Activated CD4-positive, alpha-beta memory T cell treated with anti-CD3 and anti-CD28 coated beads for 36 hours (primary cell): ENCODE measurements at regions not wholly inside any gene's neighbourhood (a gene's known extent, or its start where the extent isn't known, plus 50 kb on each side); places are given as distances from the start of the nearest gene placed in this dataset.
A peak's percentile ranks its signal among the peaks of the same experiment; 100 is the strongest.

Experiments used
- CTCF ChIA-PET: fragments of 350-600 bp; sonication (Branson Sonifier 250); formaldehyde crosslinking; loops from one replicate; lab custom pipeline; 2021; ENCODE audit warnings: antibody characterized with exemption, inconsistent platforms; lab: Charles Lee
- POLR2A ChIA-PET: fragments of 350-600 bp; sonication (Branson Sonifier 250); formaldehyde crosslinking; loops from one replicate; lab custom pipeline; 2021; ENCODE audit warnings: antibody characterized with exemption; lab: Charles Lee
- DNase-seq: peaks from one replicate; pipeline ENCODE4 v3.0.0-alpha.2; 2020
- H3K27ac Mint-ChIP-seq: one replicate; pipeline ENCODE4 v1.8.0; 2021; ENCODE audit warnings: mixed read lengths
- H3K27me3 Mint-ChIP-seq: one replicate; pipeline ENCODE4 v1.8.0; 2021; ENCODE audit warnings: mixed read lengths
- H3K36me3 Mint-ChIP-seq: one replicate; pipeline ENCODE4 v1.8.0; 2021; ENCODE audit warnings: mixed read lengths
- H3K4me1 Mint-ChIP-seq: one replicate; pipeline ENCODE4 v1.8.0; 2021; ENCODE audit warnings: low read depth, mixed read lengths
- H3K4me3 Mint-ChIP-seq: one replicate; pipeline ENCODE4 v1.8.0; 2021; ENCODE audit warnings: mild to moderate bottlenecking, mixed read lengths
- H3K9me3 Mint-ChIP-seq: one replicate; pipeline ENCODE4 v1.8.0; 2021; ENCODE audit warnings: mixed read lengths
- intact Hi-C: fragments of 100-400 bp; cut with micrococcal nuclease; formaldehyde crosslinking; loops from one replicate; pipeline ENCODE4 v1.15.1; 2023

GRCh38 chr9:87113874-87114273 lies 166.6 kb upstream of the GAS1 start:
- intact Hi-C loops, result no loop called here
- no peak for DNase-seq
- no peaks in the 10 kb centered on the region for H3K4me1 Mint-ChIP-seq
- H3K9me3 Mint-ChIP-seq, result no peaks in the 10 kb centered on the region
- ChIA-PET CTCF (no interaction called here), POLR2A (no interaction called here)
- H3K36me3 Mint-ChIP-seq, result no peaks in the 10 kb centered on the region
- no peak overlapping the region for H3K4me3 Mint-ChIP-seq
- no peak overlapping the region for H3K27ac Mint-ChIP-seq
- H3K27me3 Mint-ChIP-seq, result peaks cover 6% of the 10 kb centered on the region

GRCh38 chr9:87115785-87116184 lies 168.5 kb upstream of the GAS1 start:
- H3K4me3 Mint-ChIP-seq, result no peak overlapping the region
- no peaks in the 10 kb centered on the region for H3K36me3 Mint-ChIP-seq
- no peaks in the 10 kb centered on the region for H3K4me1 Mint-ChIP-seq
- peaks cover 4% of the 10 kb centered on the region for H3K27me3 Mint-ChIP-seq
- H3K9me3 Mint-ChIP-seq, result no peaks in the 10 kb centered on the region
- ChIA-PET POLR2A (no interaction called here), CTCF (no interaction called here)
- H3K27ac Mint-ChIP-seq, result no peak overlapping the region
- intact Hi-C loops, result no loop called here
- DNase-seq, result no peak

DNA sequence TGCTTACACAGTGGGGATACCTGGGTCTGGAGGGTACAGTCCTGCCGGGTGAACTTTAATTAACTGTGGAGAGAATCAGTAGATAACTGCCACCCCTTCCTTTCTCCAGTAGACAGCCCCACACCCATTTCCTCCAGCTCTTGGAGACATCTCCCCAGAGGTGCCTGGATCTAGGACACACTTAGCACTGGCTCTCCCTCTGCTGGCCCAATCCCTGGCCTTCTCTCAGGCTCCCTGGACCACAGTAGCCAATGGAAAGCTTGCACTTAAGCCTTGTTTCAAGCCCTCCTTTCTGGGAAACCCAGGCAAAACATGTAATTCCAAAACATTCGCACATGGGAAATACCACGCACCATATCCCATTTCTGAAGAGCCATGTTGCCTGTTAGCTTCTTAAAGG lies 169.2 kb upstream of the GAS1 start:
- no peak overlapping the region for H3K27ac Mint-ChIP-seq
- peaks cover 4% of the 10 kb centered on the region for H3K27me3 Mint-ChIP-seq
- ChIA-PET CTCF (no interaction called here), POLR2A (no interaction called here)
- H3K4me3 Mint-ChIP-seq, result no peak overlapping the region
- no peaks in the 10 kb centered on the region for H3K36me3 Mint-ChIP-seq
- DNase-seq, result no peak
- no peaks in the 10 kb centered on the region for H3K9me3 Mint-ChIP-seq
- intact Hi-C loops, result no loop called here
- no peaks in the 10 kb centered on the region for H3K4me1 Mint-ChIP-seq

- H3K4me3 Mint-ChIP-seq, result no peak overlapping the region
- H3K4me1 Mint-ChIP-seq, result peaks cover 6% of the 10 kb centered on the region
- no peak for DNase-seq
- no peaks in the 10 kb centered on the region for H3K9me3 Mint-ChIP-seq
- H3K36me3 Mint-ChIP-seq, result no peaks in the 10 kb centered on the region
- intact Hi-C loops, result no loop called here
- ChIA-PET POLR2A (no interaction called here), CTCF (no interaction called here)
- no peak overlapping the region for H3K27ac Mint-ChIP-seq
- H3K27me3 Mint-ChIP-seq, result no peaks in the 10 kb centered on the region
Measured at GRCh38 chr9:87118594-87118993, 171.3 kb upstream of the GAS1 start.

DNA sequence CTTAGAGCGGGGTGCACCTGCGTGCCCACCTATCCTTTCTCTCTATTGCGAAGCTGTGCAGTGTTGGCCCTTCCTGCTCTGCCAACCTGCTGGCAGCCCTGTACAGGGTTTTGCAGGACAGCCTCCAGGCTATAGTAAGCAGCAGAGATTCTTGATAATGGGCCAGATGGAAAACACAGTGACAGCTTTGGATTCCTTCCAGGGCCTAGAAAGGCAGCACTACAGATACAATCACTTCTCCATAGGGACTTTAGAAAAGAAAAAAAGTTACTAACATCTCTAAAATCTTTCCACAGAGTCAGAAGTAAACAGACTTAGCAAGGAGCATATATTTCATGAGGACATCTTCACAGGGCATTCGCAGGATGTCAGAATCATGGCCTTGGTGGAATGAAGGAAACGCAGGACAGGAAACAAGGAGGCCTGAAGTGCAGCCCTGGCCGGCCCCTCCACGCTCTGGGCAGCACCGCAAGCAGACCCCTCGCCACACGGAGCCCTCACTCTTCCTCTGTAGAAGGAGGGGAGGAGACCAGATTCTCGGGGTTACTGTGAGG lies 172.1 kb upstream of the GAS1 start:
- no peaks in the 10 kb centered on the region for H3K36me3 Mint-ChIP-seq
- CTCF ChIA-PET, result no interaction called here

DNA sequence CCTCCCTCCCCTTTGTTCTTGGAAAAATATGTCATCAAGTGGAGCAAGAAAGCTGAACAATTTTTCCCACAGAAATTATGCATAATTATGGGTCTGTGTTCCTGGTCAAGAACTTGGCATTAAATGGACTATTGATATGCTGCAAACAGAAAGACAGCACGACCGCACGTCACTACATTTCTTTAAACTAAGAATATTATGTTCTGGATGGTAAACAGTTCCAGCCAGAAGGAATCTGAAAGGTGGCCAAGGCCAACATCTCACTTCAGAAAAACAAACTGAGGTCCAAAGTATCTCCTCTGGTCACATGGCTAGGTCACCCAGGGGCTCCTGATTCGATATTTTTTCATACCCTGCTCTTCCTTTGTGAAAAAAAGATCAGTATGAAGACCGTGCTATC lies 173.3 kb upstream of the GAS1 start:
- DNase-seq, result no peak
- Mint-ChIP-seq H3K27me3 (peaks cover 7% of the 10 kb centered on the region), H3K4me3 (no peak overlapping the region), H3K36me3 (no peaks in the 10 kb centered on the region), H3K27ac (no peak overlapping the region), H3K9me3 (no peaks in the 10 kb centered on the region), H3K4me1 (peaks cover 6% of the 10 kb centered on the region)
- intact Hi-C loops, result no loop called here
- ChIA-PET POLR2A (no interaction called here), CTCF (no interaction called here)

More for the DNA sequence above, 172.1 kb upstream of the GAS1 start:
- POLR2A ChIA-PET, result no interaction called here
- Mint-ChIP-seq H3K9me3 (no peaks in the 10 kb centered on the region), H3K27me3 (no peaks in the 10 kb centered on the region), H3K4me3 (no peak overlapping the region), H3K4me1 (peaks cover 6% of the 10 kb centered on the region), H3K27ac (no peak overlapping the region)
- no peak for DNase-seq
- intact Hi-C loops, result no loop called here

GRCh38 chr9:87122947-87123685 lies 175.8 kb upstream of the GAS1 start:
- intact Hi-C loops, result no loop called here
- Mint-ChIP-seq H3K4me3 (no peak overlapping the region), H3K4me1 (peaks cover 6% of the 10 kb centered on the region), H3K9me3 (no peaks in the 10 kb centered on the region), H3K27ac (no peak overlapping the region), H3K36me3 (no peaks in the 10 kb centered on the region), H3K27me3 (peaks cover 11% of the 10 kb centered on the region)
- ChIA-PET POLR2A (no interaction called here), CTCF (no interaction called here)
- peak; percentile 11 for DNase-seq

DNA sequence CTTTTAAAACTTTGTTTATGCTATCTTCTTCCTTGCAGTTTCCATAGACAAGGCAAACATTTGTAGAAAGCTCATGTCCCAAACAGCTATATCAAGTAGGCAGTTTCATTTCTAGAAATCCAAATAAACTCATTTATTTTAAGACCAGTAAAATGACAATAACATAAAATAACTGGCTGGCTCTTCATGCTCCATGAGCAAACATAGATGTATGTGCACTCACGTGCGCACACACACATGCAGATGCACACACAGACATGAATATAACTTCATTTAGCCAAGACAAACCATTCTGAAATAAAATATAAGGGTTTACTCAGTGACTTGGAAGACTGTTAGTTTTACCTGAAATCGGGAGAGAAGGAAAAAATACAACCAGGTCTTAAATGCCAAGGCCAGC lies 176.5 kb upstream of the GAS1 start:
- POLR2A ChIA-PET, result no interaction called here
- Mint-ChIP-seq H3K27me3 (peaks cover 14% of the 10 kb centered on the region), H3K9me3 (no peaks in the 10 kb centered on the region), H3K4me1 (peaks cover 6% of the 10 kb centered on the region), H3K4me3 (no peak overlapping the region), H3K36me3 (no peaks in the 10 kb centered on the region), H3K27ac (no peak overlapping the region)
- CTCF ChIA-PET, result no interaction called here
- intact Hi-C loops, result no loop called here
- no peak for DNase-seq

- Mint-ChIP-seq H3K4me1 (peaks cover 6% of the 10 kb centered on the region), H3K4me3 (no peak overlapping the region), H3K27me3 (peaks cover 14% of the 10 kb centered on the region), H3K9me3 (no peaks in the 10 kb centered on the region), H3K27ac (no peak overlapping the region), H3K36me3 (no peaks in the 10 kb centered on the region)
- CTCF ChIA-PET, result no interaction called here
- intact Hi-C loops, result no loop called here
- no peak for DNase-seq
- POLR2A ChIA-PET, result no interaction called here
Measured at GRCh38 chr9:87125819-87126218, 178.5 kb upstream of the GAS1 start.

- intact Hi-C loops, result no loop called here
- H3K4me3 Mint-ChIP-seq, result no peak overlapping the region
- CTCF ChIA-PET, result no interaction called here
- peaks cover 14% of the 10 kb centered on the region for H3K27me3 Mint-ChIP-seq
- H3K4me1 Mint-ChIP-seq, result peaks cover 6% of the 10 kb centered on the region
- DNase-seq, result no peak
- POLR2A ChIA-PET, result no interaction called here
- peaks cover 5% of the 10 kb centered on the region for H3K9me3 Mint-ChIP-seq
- no peak overlapping the region for H3K27ac Mint-ChIP-seq
- no peaks in the 10 kb centered on the region for H3K36me3 Mint-ChIP-seq
Measured at GRCh38 chr9:87127543-87127942, 180.2 kb upstream of the GAS1 start.

DNA sequence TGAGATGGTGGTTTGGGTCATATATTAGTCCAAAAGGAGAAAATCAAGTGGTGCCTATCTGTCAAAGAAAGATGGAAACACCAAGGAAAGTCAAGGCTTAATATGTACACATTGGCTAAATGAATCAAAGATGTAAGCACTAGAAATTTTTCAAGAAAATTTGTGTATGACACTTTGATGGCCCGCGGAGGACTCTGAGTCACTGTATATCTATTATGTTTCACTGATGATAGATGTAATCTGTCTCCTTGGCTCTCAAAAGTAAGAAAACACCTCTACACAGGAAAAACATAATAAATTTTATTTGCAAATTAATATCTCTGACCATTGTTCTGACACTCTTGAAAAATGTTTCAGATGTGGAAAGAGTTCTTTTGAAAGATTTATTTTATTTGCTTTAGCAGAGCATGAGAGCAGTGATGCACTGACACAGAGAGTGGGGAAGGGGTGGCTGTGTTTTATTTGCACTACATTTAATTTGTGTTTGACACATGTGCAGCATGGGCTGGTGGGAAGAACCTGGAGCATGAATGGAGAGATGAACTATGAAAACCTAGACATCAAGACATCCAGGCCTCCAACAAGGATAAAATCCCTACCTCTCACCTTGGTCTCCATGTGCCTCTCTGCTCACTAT lies 180.8 kb upstream of the GAS1 start:
- POLR2A ChIA-PET, result no interaction called here
- DNase-seq, result no peak
- no peak overlapping the region for H3K27ac Mint-ChIP-seq
- H3K27me3 Mint-ChIP-seq, result peaks cover 14% of the 10 kb centered on the region
- no peak overlapping the region for H3K4me3 Mint-ChIP-seq
- intact Hi-C loops, result no loop called here
- CTCF ChIA-PET, result no interaction called here
- H3K36me3 Mint-ChIP-seq, result no peaks in the 10 kb centered on the region
- H3K9me3 Mint-ChIP-seq, result peaks cover 5% of the 10 kb centered on the region
- peaks cover 3% of the 10 kb centered on the region for H3K4me1 Mint-ChIP-seq

- ChIA-PET POLR2A (no interaction called here), CTCF (no interaction called here)
- H3K9me3 Mint-ChIP-seq, result peaks cover 7% of the 10 kb centered on the region
- H3K36me3 Mint-ChIP-seq, result no peaks in the 10 kb centered on the region
- no peak overlapping the region for H3K4me3 Mint-ChIP-seq
- H3K27me3 Mint-ChIP-seq, result peaks cover 14% of the 10 kb centered on the region
- H3K4me1 Mint-ChIP-seq, result no peaks in the 10 kb centered on the region
- intact Hi-C loops, result no loop called here
- no peak overlapping the region for H3K27ac Mint-ChIP-seq
- no peak for DNase-seq
Measured at GRCh38 chr9:87128844-87129493, 181.7 kb upstream of the GAS1 start.
